ENCODE measurements at regions not wholly inside any gene's neighbourhood (a gene's known extent, or its start where the extent isn't known, plus 50 kb on each side); places are given as distances from the start of the nearest gene placed in this dataset.

DNA sequence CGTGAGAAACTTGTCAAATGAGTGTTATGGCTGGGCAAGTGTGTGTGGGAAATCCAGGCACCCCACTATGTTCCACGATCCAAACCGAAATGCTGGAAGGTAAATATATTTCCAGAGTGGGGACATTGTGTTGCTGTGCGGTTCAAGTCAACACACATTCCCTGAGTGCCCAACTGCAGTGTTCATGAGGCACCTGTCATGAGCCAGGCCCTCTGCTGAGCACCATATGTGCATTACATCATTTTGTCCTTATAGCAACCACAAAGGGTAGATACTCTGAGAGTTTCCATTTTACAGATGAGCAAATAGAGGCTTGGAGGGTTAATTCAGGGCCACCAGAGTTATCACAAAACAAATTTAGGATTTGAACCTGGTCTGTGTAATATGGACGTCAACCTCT, 59.9 kb upstream of the SOD1 start:
- Histone ChIP-seq H3K36me3 (ENCODE audit: insufficient read depth in 1 of 2, low read depth in 1 of 2) (no peaks in the 10 kb centered on the region), H3K4me1 (no peaks in the 10 kb centered on the region), H3K27ac (no peak overlapping the region), H3K9me3 (no peaks in the 10 kb centered on the region), H3K27me3 (ENCODE audit: insufficient read depth in 3 of 3, low read length in 2 of 3) (no peaks in the 10 kb centered on the region), H3K4me3 (no peak overlapping the region)
- DNase-seq, result no peak
- WGBS, 3 donors, result 73 to 85% (median 80%) methylated on average over 5 of the region's 5 CpGs
- intact Hi-C loops (cut with DNase I), result loop anchor here in 1 of 2 donors (10.0 kb wide), 1 partner anchor 505 kb away; no protein-coding TSS in a partner anchor
- ATAC-seq, result no peak
- TF ChIP-seq, protein P1, sequence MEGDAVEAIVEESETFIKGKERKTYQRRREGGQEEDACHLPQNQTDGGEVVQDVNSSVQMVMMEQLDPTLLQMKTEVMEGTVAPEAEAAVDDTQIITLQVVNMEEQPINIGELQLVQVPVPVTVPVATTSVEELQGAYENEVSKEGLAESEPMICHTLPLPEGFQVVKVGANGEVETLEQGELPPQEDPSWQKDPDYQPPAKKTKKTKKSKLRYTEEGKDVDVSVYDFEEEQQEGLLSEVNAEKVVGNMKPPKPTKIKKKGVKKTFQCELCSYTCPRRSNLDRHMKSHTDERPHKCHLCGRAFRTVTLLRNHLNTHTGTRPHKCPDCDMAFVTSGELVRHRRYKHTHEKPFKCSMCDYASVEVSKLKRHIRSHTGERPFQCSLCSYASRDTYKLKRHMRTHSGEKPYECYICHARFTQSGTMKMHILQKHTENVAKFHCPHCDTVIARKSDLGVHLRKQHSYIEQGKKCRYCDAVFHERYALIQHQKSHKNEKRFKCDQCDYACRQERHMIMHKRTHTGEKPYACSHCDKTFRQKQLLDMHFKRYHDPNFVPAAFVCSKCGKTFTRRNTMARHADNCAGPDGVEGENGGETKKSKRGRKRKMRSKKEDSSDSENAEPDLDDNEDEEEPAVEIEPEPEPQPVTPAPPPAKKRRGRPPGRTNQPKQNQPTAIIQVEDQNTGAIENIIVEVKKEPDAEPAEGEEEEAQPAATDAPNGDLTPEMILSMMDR (IDR thresholded peaks at IDR 0.05), result no peak

DNA sequence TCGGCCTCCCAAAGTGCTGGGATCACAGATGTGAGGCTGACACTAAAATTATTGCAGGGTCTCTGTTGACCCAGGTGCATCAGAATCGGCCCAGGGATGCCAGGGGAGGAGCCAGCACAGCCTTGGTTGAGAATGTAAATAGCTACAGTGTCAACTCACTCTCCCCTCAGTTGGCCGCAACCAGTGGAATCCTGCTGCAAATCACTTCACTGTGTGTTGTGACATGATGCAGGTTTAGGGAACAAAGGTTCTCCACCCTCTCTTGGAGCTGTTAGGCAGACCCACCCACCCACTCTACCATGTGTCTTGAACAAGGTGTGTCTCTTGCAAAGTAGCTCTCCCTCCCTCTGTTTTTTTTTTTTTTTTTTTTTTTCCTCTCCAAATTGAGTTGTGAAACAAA, 60.5 kb upstream of the SOD1 start:
- Histone ChIP-seq H3K36me3 (ENCODE audit: insufficient read depth in 1 of 2, low read depth in 1 of 2) (no peaks in the 10 kb centered on the region), H3K4me3 (no peak overlapping the region), H3K27me3 (ENCODE audit: insufficient read depth in 3 of 3, low read length in 2 of 3) (no peaks in the 10 kb centered on the region), H3K27ac (no peak overlapping the region), H3K9me3 (no peaks in the 10 kb centered on the region), H3K4me1 (no peaks in the 10 kb centered on the region)
- WGBS, 3 donors, result 50 to 54% (median 51%) methylated on average over 3 of the region's 3 CpGs
- no peak for ATAC-seq
- no peak for DNase-seq
- TF ChIP-seq, protein P1 (IDR thresholded peaks at IDR 0.05), result no peak
- intact Hi-C loops (cut with DNase I), result loop anchor here in 1 of 2 donors (10.0 kb wide), 1 partner anchor 504 kb away; no protein-coding TSS in a partner anchor

DNA sequence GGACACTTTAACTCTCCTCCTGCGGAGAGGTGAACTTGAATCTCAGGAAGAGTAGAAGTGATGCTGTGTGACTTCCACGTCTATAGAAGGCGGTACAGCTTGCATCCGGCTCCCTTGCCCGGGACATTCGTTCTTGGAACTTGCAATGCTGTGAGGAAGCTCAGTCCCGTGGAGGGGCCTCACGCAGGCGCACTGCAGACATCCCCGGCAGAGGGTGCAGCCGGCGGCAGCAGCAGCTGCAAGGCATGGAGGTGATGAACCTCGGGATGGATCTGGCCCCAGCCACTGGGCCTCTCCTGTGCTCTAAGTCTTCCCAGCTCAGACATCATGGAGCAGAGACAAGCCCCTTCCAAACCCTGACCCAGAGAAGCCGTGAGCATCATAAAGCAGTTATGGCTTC, 61.8 kb upstream of the SOD1 start:
- Histone ChIP-seq H3K4me1 (no peaks in the 10 kb centered on the region), H3K4me3 (no peak overlapping the region), H3K9me3 (no peaks in the 10 kb centered on the region), H3K27ac (no peak overlapping the region), H3K27me3 (ENCODE audit: insufficient read depth in 3 of 3, low read length in 2 of 3) (no peaks in the 10 kb centered on the region), H3K36me3 (ENCODE audit: insufficient read depth in 1 of 2, low read depth in 1 of 2) (no peaks in the 10 kb centered on the region)
- TF ChIP-seq, protein P1 (IDR thresholded peaks at IDR 0.05), result no peak
- intact Hi-C loops (cut with DNase I), result loop anchor here in 1 of 2 donors (10.0 kb wide), 1 partner anchor 503 kb away; no protein-coding TSS in a partner anchor
- DNase-seq (no peak), ATAC-seq (no peak)
- WGBS, 3 donors, result 79 to 82% (median 81%) methylated on average over 14 of the region's 14 CpGs

DNA sequence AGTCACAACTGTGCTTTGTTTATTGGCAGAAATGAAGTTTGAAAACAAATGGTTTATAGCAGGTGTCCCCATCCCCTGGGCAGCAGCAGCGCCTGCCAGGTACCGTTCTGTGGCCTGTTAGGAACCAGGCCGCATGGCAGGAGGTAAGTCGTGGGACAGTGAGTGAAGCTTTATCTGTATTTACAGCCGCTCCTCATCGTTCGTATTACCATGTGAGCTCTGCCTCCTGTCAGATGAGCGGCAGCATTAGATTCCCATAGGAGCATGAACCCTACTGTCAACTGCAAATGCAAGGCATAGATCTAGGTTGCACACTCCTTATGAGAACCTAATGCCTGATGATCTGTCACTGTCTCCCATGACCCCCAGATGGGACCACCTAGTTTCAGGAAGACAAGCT, 63.4 kb upstream of the SOD1 start:
- intact Hi-C loops (cut with DNase I), result loop anchor here in 1 of 2 donors (10.0 kb wide), 1 partner anchor 501 kb away; no protein-coding TSS in a partner anchor
- no peak overlapping the region for H3K27ac ChIP-seq
- TF ChIP-seq, protein P1 (IDR thresholded peaks at IDR 0.05), result no peak

DNA sequence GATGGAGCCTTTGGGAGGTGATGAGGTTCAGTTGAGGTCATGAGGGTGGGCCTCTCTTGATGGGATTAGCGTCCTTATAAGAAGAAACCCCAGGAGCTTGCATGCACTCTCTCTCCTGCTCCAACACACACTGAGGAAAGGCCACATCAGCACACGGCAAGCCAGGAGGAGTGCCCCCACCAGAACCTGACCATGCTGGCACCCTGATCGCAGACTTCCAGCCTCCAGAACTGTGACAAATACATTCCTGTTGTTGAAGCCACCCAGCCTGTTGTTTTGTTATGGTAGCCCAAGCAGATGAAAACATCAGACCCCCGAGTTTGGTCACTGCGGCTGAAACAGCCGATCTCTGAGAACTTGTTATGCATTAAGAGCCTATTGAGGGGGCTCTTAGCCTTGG, 64.8 kb upstream of the SOD1 start:
- Histone ChIP-seq H3K36me3 (ENCODE audit: insufficient read depth in 1 of 2, low read depth in 1 of 2) (no peaks in the 10 kb centered on the region), H3K9me3 (no peaks in the 10 kb centered on the region), H3K27me3 (ENCODE audit: insufficient read depth in 3 of 3, low read length in 2 of 3) (no peaks in the 10 kb centered on the region), H3K4me1 (no peaks in the 10 kb centered on the region), H3K27ac (no peak overlapping the region), H3K4me3 (no peak overlapping the region)
- 72 to 82% (median 82%) methylated on average over 6 of the region's 6 CpGs for WGBS, 3 donors
- TF ChIP-seq, protein P1 (IDR thresholded peaks at IDR 0.05), result no peak
- DNase-seq, result no peak
- intact Hi-C loops (cut with DNase I), result loop anchor here in 1 of 2 donors (10.0 kb wide), 1 partner anchor 500 kb away; no protein-coding TSS in a partner anchor
- ATAC-seq, result no peak

More for the DNA sequence above, 63.4 kb upstream of the SOD1 start:
- Histone ChIP-seq H3K4me1 (no peaks in the 10 kb centered on the region), H3K27me3 (ENCODE audit: insufficient read depth in 3 of 3, low read length in 2 of 3) (no peaks in the 10 kb centered on the region), H3K36me3 (ENCODE audit: insufficient read depth in 1 of 2, low read depth in 1 of 2) (no peaks in the 10 kb centered on the region), H3K9me3 (no peaks in the 10 kb centered on the region), H3K4me3 (no peak overlapping the region)
- ATAC-seq, result no peak
- DNase-seq, result no peak
- WGBS, 3 donors, result 87 to 91% (median 91%) methylated on average over 8 of the region's 8 CpGs
